DMS114 treated with DMSO at 0.1 percent for 48 hours (cell line): ENCODE measurements at regions not wholly inside any gene's neighbourhood (a gene's known extent, or its start where the extent isn't known, plus 50 kb on each side); places are given as distances from the start of the nearest gene placed in this dataset.
"Not testable (repeated sequence)": the region's sequence is repeated elsewhere in the genome, so short reads cannot be mapped to it uniquely, and the experiment has no call there.

ENCODE experiments used
- DNase-seq: peaks from one replicate; lab custom pipeline; 2025; ENCODE audit not compliant: unreplicated experiment; lab: John Stamatoyannopoulos, UW

DNA sequence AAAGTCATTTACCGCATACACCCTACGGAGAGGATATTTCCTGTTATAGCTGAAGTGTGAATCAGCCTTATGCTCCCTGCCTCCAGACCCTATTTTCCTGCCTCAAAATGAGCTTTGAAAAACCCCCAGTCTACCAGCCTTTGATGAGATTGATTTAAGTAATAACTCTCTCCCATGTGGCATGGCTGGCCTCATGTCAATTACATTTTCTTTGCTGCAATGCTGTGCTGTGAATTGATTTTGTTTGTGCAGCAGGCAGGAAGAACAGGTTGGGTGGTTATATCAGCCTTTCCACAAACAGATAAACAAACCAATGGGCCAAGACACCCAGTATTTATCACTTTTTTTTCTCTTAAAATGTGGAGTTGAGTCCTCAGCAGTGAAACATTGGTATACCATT lies 1105.5 kb upstream of the TMEM132C start:
- DNase-seq = no peak

DNA sequence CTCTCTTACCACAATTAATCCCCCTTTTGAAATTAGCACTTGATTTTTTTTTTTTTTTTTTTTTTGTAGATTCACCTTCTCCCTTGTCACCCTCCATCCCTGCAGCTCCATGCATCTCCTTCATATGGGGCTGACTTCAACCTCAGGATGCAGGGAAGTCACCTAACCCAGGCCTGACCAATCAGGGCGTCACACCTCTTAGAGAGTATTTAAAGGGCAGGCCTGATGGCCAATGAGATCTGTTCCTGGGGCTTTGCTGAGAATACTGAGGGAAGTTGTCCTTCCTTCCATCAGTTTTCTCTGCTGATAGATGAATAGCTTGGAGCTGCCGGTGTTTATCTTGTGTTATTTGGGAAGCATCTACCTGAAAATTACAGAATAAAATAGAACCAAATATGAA lies 1104.7 kb upstream of the TMEM132C start:
- DNase-seq = no peak

DNA sequence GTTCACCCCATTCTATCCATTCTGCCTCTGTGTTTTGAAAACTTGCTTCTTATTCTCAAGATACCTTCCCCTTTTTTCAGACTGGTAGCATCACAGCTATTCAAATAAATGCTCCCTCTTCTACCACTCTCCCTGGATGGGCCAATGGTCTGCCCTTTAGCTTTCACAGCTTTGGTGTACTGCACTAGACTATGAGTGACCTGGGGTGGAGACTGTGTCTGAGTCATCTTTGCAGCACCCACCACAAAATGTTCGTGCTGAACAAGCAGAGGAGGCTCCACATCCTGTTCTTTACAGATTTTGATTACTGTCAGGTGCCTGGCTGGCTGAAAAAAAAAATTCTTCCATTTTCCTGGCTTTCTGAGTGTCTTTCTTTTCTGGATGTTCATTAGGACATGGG lies 1104.1 kb upstream of the TMEM132C start:
- no peak for DNase-seq

DNA sequence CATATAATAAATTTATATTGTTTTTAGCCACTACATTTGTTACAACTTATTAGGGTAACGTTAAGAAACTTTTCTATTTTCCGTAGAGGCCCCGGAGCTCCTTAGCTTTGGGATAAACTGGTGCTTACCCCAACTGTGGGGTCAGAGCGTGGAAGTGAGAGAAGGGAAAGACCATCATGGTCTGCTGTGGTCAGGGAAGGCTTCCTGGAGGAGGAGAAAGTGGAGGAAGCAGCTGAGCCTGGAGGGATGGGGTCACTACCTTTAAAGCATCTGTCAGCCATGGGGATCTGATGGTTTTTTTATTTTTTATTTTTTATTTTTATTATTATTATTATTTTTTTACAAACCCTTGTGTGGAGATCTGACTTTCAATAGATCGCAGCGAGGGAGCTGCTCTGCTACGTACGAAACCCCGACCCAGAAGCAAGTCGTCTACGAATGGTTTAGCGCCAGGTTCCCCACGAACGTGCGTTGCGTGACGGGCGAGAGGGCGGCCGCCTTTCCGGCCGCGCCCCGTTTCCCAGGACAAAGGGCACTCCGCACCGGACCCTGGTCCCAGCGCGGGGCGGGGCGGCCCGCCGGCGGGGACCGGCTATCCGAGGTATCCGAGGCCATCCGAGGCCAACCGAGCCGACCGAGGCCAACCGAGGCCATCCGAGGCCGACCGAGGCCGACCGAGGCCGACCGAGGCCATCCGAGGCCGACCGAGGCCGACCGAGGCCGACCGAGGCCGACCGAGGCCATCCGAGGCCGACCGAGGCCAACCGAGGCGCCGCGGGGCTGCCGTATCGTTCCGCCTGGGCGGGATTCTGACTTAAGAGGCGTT lies 1101.2 kb upstream of the TMEM132C start:
- no peak for DNase-seq

DNA sequence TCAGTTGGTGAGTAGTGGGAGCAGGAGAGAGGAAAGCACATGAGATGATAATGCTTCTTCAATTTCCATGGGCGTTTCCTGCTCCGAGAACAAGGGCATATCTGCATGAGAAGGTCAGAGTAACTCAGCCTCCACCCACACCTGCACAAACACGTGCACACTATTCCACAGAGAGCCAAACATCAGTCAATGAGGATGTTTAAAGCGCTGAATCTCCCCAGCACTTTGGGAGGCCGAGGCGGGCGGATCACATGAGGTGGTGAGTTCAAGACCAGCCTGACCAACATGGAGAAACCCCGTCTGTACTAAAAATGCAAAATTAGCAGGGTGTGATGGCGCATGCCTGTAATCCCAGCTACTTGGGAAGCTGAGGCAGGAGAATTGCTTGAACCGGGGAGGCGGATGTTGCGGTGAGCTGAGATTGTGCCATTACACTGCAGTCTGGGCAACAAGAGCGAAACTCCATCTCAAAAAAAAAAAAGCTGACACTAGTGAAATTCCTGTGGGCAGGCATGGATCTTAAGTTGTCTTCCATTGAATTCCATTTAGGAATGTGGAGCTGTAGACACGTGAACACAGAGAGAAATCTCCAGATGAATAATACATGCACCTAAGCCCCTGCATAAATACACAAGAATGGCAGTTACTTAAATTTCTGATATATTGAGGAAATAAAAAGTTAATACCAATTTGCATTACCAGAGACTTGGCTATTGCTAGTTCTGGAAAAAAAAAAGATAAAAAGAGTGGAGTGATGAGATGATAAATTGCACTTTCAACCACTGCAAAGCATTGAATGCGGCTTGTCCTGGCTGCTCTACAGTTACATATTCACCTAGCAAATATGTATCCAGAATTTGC lies 1097.4 kb upstream of the TMEM132C start:
- no peak for DNase-seq

DNA sequence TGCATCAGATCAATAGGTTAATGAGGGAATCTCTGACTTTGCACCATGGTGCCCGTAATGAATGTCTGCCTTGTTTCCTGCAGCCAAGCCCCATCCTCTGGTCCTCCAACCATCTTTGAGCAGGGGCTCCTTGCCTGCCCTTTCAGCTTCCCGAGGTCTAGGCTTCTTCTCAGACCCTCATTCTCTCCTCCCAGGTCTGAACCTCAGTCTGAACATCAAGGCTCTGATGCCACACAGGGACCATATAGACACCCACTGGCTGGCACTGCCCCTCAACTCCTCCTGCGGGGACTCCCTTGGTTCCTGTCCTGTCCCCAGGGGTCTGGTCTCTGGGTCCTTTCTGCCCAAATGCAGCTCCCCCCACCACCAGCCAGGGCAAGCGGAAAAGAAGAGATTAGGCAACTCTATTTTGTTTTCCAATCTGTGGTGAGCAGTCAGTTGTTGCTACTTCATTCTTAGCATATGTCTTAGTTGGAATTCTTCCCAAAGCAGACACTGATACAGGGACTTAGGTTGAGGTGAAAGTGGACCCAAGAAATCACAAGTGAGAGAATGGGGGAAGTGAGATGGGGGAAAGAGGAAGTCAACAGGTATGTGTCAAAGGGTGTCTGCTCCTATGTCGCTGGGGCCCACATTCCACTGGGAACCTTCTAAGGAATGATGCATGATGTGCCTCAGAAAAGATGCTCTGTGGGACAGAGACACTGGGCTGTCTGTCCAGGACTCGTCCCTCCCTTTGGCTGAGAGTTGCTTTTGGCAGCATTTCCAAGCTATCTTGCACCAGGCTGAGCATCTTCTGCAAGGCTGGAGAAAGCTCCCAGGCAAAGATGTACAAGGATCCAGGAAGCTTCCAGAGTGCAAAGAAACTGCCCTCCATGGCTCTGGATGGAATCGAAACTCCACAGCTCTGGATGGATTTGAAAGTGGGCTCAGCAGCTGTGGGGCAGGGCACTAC lies 1096.5 kb upstream of the TMEM132C start:
- DNase-seq = no peak

DNA sequence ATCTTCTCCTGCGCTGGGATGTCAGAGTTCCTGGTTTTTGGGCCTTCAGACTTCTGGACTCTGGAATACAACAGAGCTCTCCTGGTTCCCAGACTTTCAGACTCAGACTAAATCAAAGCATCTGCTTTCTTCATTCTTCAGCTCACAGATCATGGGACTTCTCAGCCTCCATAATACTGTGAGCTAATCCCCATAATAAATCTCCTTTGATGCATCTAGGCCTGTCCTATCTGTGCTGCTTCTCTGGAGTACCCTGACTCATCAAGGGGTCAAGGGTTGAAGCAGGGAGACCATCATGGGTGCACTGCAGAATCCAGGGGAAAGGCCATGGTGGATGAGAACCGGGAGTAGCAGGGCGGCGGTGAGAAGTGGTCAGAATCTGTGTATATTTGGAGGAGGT lies 1094.1 kb upstream of the TMEM132C start:
- no peak for DNase-seq

DNA sequence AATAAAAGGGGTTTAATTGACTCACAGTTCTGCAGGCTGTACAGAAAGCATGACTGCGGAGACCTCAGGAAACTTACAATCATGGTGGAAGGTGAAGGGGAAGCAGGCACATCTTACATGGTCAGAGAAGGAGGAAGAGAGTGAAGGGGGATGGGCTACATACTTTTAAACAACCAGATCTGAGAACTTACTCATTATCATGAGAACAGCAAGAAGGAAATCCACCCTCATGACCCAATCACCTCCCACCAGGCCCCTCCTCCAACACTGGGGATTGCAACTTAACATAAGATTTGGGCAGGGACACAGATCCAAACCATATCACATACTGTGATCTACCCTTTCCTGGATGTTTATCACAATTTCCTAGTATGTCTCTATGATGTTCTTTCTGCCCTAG lies 1093.0 kb upstream of the TMEM132C start:
- DNase-seq = not testable (repeated sequence)

DNA sequence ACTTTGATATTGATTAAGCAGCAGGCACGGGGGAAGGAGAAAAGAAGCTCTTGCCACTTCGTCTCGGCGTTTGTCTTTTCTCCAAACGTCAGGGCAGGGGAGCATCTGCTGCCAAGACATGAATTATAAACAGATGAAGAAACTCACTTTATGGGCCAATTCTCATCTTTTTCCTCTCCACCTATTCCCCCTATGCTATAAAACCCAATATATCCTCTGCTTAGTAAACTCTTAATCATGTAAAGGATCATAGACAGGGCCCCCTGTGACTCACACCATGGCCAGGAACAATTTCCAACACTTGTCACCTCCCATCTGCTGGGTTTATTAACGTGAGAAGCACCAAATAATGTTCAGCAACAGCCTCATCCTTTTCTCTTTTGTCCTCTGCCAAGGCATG lies 1092.1 kb upstream of the TMEM132C start:
- DNase-seq = no peak

DNA sequence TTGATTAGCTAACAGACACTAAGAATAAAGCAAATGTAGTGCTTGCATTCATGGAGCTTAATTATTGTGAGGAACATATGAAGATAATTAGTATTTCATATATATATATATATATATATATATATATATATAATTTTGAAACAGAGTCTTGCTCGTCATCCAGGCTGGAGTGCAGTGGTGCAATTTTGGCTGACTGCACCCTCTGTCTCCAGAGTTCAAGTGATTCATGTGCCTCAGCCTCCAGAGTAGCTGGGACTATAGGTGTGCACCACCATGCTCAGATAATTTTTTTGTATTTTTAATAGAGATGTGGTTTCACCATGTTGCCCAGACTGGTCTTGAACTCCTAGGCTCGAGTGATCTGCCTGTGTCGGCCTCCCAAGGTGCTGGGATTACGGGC lies 1091.6 kb upstream of the TMEM132C start:
- no peak for DNase-seq

DNA sequence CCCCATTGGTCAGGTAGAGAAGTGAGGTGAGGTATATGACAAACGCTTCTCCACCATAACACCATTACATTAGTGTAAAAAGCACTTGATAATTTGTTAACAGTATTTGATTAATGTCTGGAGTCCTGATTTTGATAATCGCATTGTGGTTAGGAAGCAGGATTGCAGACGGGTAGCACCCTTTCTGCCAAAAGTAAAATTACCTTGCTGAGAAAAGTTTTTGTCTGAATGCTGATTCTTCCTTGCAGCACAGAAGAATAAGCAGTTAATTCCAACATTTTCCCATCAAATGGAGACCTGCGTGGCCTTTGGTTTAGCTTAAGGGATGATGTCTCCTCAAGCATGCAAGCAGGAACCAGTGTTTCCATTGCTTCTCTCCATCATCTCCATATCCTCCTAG lies 1090.2 kb upstream of the TMEM132C start:
- DNase-seq = no peak

DNA sequence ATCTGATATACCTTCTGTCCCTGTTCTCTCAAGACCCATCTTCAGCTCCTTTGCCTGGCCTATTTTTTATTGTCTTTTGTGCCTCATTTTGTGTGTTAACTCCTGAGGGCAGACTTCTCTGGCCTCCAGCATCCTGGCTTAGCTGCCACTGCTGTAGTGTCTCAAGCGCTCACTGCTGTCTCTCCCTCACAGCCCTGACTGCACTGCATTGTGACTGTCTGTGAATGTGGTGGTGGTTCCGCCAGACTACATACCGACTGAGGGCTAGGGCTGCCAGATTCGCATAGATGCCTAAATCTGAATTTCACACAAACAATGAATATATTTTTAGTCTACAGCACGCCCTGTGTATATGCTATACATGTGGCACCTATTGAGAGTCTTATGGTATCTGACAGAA lies 1088.9 kb upstream of the TMEM132C start:
- DNase-seq = no peak

DNA sequence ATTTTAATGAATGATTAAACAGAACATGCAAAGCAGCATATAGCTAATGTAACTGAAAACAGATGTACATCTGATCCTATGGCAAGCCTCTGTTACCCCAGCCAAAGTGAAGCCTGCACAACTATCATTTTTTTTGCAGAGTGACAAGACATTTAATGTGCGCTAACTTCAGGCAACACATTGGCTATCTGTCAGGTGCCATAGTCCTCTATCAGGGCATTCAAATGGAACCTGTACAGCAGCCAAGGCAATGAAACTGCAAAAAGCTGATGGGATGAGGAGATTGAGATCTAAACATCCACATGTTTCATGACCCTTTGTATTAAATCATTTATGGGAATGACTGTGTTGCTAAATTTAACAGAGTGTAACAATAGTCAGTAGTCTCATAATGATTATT lies 1088.5 kb upstream of the TMEM132C start:
- no peak for DNase-seq

DNA sequence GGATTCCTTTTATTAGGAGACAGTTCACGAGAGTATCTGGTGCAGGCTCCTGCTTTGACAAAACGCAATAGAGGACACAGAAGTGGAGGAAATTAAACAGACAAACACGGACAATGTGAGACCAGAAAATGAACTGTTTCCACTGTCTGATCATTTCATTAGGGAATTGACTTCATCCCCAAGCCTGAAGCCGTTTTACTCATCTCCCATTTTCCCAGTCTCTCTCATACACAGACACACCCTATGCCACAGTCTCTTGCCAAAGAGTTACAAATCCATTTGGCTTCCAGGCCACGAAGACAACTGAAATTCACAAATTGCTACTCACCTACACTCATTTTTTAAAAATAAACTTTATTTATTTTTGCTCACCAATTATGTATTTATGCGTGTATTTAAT lies 1087.8 kb upstream of the TMEM132C start:
- no peak for DNase-seq

DNA sequence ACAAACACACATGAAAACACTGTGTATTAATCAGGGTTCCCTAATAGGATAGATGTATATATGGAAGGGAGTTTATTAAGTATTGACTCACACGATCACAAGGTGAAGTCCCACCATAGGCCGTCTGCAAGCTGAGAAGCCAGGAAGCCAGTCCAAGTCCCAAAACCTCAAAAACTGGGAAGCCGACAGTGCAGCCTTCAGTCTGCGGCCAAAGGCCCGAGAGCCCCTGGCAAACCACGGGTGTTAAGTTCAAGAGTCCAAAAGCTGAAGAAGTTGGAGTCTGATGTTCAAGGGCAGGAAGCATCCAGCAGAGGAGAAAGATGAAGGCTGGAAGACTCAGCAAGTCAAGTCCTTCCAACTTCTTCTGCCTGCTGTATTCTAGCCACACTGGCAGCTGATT lies 1085.0 kb upstream of the TMEM132C start:
- no peak for DNase-seq

DNA sequence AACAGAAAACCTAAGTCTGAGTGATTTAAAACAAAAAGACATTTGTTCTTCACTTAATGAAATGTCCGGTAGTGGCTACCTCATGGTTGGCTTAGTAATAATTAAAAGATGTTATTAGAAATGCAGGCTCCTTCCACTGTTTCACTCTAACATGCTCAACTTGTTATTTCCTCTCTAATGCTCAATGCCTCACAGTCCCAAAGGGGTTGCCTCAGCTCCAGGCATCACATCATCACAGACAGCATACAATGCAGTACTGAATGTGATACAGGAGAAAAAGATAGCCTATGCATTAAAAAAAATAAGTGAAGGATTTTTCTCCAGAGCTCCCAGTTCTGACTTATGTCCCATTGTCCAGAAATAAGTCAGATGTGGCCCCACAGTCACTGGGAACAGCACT lies 1077.0 kb upstream of the TMEM132C start:
- no peak for DNase-seq

DNA sequence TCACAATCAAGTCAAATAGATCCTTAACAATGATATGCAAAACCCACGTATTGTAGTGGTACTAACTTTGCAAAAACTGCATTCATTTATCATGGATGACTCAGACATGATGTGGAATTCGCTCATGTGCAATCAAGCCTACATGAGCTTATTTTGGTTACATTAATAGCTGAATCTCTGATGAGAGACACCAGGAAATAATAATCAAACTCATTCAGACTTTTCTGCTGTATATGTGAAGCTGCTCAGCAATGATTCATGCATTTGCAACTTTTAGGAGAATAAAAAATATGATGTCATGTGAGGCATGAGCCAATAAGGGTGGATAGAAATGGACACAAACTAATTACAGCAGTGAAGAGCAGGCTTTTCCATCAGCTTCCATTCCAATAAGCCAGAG lies 1075.8 kb upstream of the TMEM132C start:
- no peak for DNase-seq

DNA sequence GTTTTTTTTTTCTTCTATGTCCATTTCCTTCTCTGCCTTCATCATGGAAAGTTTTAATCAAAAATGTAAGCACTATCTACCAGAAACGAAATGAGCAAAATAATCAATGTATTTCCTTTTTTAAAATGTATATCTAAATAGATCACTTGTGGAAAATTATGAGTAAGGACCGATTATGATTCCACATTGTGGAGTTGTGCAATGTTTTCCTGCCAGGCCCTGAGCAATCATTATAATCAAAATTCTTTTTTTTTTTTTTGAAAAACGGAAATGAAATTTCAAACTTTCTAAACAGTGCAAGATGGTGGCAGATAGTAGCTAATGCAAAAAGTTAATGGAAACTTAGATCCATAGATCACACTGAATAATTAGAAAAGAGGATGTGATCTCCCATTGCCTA lies 1074.6 kb upstream of the TMEM132C start:
- no peak for DNase-seq

DNA sequence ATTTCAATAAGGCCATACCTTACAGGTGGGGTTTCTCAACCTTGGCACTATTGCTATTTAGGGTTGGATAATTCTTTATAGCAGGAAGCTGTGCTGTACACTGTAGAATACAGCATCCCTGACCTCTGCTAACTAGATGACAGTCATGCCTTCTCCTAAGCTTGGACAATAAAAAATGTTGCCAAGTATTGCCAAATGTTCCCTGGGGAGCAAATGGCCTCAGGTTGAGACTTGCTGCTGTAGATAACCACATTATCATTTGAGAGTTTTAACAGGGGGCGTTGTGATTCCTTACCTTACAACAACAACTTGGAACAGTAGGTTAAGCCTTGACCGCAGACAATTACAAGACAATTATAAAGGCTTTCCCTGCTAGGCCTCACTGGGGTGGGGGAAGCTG lies 1073.6 kb upstream of the TMEM132C start:
- DNase-seq = no peak

DNA sequence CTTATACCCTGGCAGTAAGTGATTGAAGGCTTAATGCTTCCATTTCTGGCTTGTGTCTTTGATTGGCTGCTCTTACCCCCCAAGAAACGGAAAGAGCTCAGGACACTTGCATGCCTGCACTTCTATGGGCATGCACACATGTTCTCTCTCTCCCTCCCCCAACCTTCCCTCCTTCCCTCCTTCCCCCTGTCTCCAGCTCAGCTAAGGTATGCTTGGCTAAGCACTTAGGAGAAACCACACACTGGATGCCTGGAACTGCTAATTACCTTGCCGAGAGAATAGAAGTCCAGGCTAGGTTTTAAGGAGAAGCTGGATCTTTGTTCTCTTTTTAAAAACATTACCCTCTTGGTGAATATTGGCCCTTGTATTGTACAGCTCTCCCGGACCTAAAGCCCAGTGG lies 1072.8 kb upstream of the TMEM132C start:
- DNase-seq = no peak
